HL-60 (cell line): ENCODE measurements at regions not wholly inside any gene's neighbourhood (a gene's known extent, or its start where the extent isn't known, plus 50 kb on each side); places are given as distances from the start of the nearest gene placed in this dataset.

ENCODE experiments used
- CTCF ChIP-seq: IDR thresholded peaks from one replicate; pipeline ENCODE4 v1.5.1; 2011; ENCODE audit warnings: low read length, control low read depth, inconsistent platforms; ENCODE audit not compliant: insufficient read depth
- POLR2AphosphoS5 ChIP-seq: IDR thresholded peaks from 2 replicates; pipeline ENCODE4 v1.6.1; 2012; ENCODE audit warnings: low read depth
- TF ChIP-seq, protein P1 (sequence below): IDR thresholded peaks from 2 replicates; pipeline ENCODE4 v1.6.1; 2012; ENCODE audit warnings: low read depth; ENCODE audit not compliant: insufficient replicate concordance

DNA sequence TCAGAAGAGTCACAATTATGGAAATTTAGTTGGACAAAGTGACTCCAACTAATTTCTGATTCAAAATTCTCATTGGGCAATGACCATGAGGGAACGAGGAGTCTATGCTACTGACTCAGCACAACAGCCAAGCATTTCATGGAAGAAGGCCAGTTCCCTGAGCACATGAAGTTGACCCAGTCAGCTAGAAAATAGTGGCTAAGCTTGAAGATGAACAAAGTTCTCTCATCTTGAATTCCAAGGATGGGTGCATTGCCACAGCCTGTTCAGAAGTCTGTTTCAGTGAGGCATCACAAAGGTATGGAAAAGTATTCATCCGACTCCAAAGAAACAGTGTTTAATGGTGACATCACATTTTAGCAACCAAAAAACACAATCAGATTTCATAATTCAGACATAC, 676.9 kb downstream of the HACE1 start:
- TF ChIP-seq, protein P1, sequence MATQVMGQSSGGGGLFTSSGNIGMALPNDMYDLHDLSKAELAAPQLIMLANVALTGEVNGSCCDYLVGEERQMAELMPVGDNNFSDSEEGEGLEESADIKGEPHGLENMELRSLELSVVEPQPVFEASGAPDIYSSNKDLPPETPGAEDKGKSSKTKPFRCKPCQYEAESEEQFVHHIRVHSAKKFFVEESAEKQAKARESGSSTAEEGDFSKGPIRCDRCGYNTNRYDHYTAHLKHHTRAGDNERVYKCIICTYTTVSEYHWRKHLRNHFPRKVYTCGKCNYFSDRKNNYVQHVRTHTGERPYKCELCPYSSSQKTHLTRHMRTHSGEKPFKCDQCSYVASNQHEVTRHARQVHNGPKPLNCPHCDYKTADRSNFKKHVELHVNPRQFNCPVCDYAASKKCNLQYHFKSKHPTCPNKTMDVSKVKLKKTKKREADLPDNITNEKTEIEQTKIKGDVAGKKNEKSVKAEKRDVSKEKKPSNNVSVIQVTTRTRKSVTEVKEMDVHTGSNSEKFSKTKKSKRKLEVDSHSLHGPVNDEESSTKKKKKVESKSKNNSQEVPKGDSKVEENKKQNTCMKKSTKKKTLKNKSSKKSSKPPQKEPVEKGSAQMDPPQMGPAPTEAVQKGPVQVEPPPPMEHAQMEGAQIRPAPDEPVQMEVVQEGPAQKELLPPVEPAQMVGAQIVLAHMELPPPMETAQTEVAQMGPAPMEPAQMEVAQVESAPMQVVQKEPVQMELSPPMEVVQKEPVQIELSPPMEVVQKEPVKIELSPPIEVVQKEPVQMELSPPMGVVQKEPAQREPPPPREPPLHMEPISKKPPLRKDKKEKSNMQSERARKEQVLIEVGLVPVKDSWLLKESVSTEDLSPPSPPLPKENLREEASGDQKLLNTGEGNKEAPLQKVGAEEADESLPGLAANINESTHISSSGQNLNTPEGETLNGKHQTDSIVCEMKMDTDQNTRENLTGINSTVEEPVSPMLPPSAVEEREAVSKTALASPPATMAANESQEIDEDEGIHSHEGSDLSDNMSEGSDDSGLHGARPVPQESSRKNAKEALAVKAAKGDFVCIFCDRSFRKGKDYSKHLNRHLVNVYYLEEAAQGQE, result no peak
- TF ChIP-seq POLR2AphosphoS5 (no peak), CTCF (no peak)
